ENCODE measurements at regions not wholly inside any gene's neighbourhood (a gene's known extent, or its start where the extent isn't known, plus 50 kb on each side); places are given as distances from the start of the nearest gene placed in this dataset.

GRCh38 chr1:81174811-81175476, 625.8 kb upstream of the ADGRL2 start:
- Mint-ChIP-seq H3K36me3 (ENCODE audit: low read depth) (peaks cover 27% of the 10 kb centered on the region), H3K9me3 (peaks cover 36% of the 10 kb centered on the region), H3K27me3 (ENCODE audit: insufficient read depth) (no peaks in the 10 kb centered on the region), H3K4me1 (ENCODE audit: low read depth) (peaks cover 32% of the 10 kb centered on the region), H3K27ac (peak overlapping the region; percentile 54; the same call in 1 of the 2 replicates), H3K4me3 (no peak overlapping the region)
- peak; percentile 68 for DNase-seq
- TF ChIP-seq CTCF (IDR thresholded peaks at IDR 0.05): peak; percentile 40; the same call in 1 of the 2 replicates

- peak overlapping the region; percentile 54; the same call in 1 of the 2 replicates for H3K27ac Mint-ChIP-seq
- peak; percentile 4 for DNase-seq
These were observed 626.7 kb upstream of the ADGRL2 start for GRCh38 chr1:81174052-81174451.

GRCh38 chr1:81172483-81172882, 628.3 kb upstream of the ADGRL2 start:
- Mint-ChIP-seq H3K4me1 (ENCODE audit: low read depth) (peaks cover 20% of the 10 kb centered on the region), H3K9me3 (peaks cover 43% of the 10 kb centered on the region), H3K4me3 (no peak overlapping the region), H3K27me3 (ENCODE audit: insufficient read depth) (no peaks in the 10 kb centered on the region), H3K27ac (no peak overlapping the region), H3K36me3 (ENCODE audit: low read depth) (peaks cover 35% of the 10 kb centered on the region)
- no peak for TF ChIP-seq CTCF (IDR thresholded peaks at IDR 0.05)
- no peak for DNase-seq

More at GRCh38 chr1:81174052-81174451, 626.7 kb upstream of the ADGRL2 start:
- Mint-ChIP-seq H3K9me3 (peaks cover 43% of the 10 kb centered on the region), H3K4me3 (no peak overlapping the region), H3K4me1 (ENCODE audit: low read depth) (peaks cover 23% of the 10 kb centered on the region), H3K27me3 (ENCODE audit: insufficient read depth) (no peaks in the 10 kb centered on the region), H3K36me3 (ENCODE audit: low read depth) (peaks cover 35% of the 10 kb centered on the region)
- no peak for TF ChIP-seq CTCF (IDR thresholded peaks at IDR 0.05)

GRCh38 chr1:81170721-81171120, 630.0 kb upstream of the ADGRL2 start:
- no peak for DNase-seq
- Mint-ChIP-seq H3K36me3 (ENCODE audit: low read depth) (peaks cover 35% of the 10 kb centered on the region), H3K27ac (no peak overlapping the region), H3K4me1 (ENCODE audit: low read depth) (peaks cover 31% of the 10 kb centered on the region), H3K9me3 (peaks cover 43% of the 10 kb centered on the region), H3K4me3 (no peak overlapping the region), H3K27me3 (ENCODE audit: insufficient read depth) (no peaks in the 10 kb centered on the region)
- TF ChIP-seq CTCF (IDR thresholded peaks at IDR 0.05): no peak

DNA sequence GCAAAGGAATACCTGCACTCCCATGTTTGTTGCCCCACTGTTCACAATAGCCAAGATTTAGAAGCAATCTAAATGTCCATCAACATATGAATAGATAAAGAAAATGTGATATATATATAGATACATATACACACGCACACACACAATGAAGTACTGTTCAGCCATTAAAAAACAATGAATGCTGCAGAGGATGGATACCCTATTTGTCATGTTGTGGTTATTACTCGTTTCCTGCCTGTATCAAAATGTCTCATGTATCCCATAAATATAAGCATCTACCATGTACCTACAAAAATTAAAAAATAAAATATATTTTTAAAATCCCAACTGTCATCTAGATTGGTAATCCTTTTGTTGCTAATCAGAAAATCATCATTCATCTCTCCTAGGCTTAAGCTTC, 634.8 kb upstream of the ADGRL2 start:
- Mint-ChIP-seq H3K27me3 (ENCODE audit: insufficient read depth) (no peaks in the 10 kb centered on the region), H3K27ac (no peak overlapping the region), H3K36me3 (ENCODE audit: low read depth) (peaks cover 22% of the 10 kb centered on the region), H3K9me3 (peaks cover 12% of the 10 kb centered on the region), H3K4me1 (ENCODE audit: low read depth) (peaks cover 14% of the 10 kb centered on the region), H3K4me3 (no peak overlapping the region)
- no peak for TF ChIP-seq CTCF (IDR thresholded peaks at IDR 0.05)
- no peak for DNase-seq

All from HFFc6 (cell line).